DOHH2 (cell line): ENCODE measurements at regions not wholly inside any gene's neighbourhood (a gene's known extent, or its start where the extent isn't known, plus 50 kb on each side); places are given as distances from the start of the nearest gene placed in this dataset.

ENCODE experiments used
- CTCF ChIP-seq: fragments of 200-600 bp; sonication (generic); IDR thresholded peaks from one replicate; pipeline ENCODE4 v1.5.1; 2014; ENCODE audit warnings: antibody characterized with exemption, mild to moderate bottlenecking, low read depth, low read length; ENCODE audit not compliant: poor library complexity, severe bottlenecking
- EZH2phosphoT487 ChIP-seq: fragments of 200-600 bp; sonication (generic); IDR thresholded peaks from 2 replicates; pipeline ENCODE4 v1.6.1; 2017; ENCODE audit warnings: borderline replicate concordance, mild to moderate bottlenecking, antibody characterized with exemption, low read length, moderate library complexity, mixed read lengths

GRCh38 chr11:37571246-37571645 lies 973.2 kb upstream of the RAG2 start:
- TF ChIP-seq CTCF (no peak), EZH2phosphoT487 (no peak)
